Calu3 (cell line): ENCODE measurements at regions not wholly inside any gene's neighbourhood (a gene's known extent, or its start where the extent isn't known, plus 50 kb on each side); places are given as distances from the start of the nearest gene placed in this dataset.

Source experiments
- BruUV-seq: library from RNA; stranded (reverse); fragments of 400-500 nt; replicated peaks from 2 replicates; lab custom pipeline; 2021; lab: Mats Ljungman, UMichigan
- CTCF ChIA-PET: fragments of 300-600 bp; sonication (Branson Sonifier 250); formaldehyde crosslinking; loops from one replicate; lab custom pipeline; 2022; ENCODE audit warnings: antibody characterized with exemption; lab: Charles Lee
- DNase-seq: peaks from one replicate; pipeline ENCODE4 v3.0.0; 2022
- H3K27ac Mint-ChIP-seq: one replicate; pipeline ENCODE4 v1.8.0; 2022; ENCODE audit warnings: mixed read lengths; ENCODE audit not compliant: unreplicated experiment
- H3K27me3 Mint-ChIP-seq: one replicate; pipeline ENCODE4 v1.8.0; 2022; ENCODE audit warnings: mixed read lengths; ENCODE audit not compliant: unreplicated experiment
- H3K36me3 Mint-ChIP-seq: one replicate; pipeline ENCODE4 v1.8.0; 2022; ENCODE audit warnings: mild to moderate bottlenecking, moderate library complexity, mixed read lengths; ENCODE audit not compliant: insufficient read depth, unreplicated experiment
- H3K4me1 Mint-ChIP-seq: one replicate; pipeline ENCODE4 v1.8.0; 2022; ENCODE audit warnings: mild to moderate bottlenecking, low read depth, mixed read lengths; ENCODE audit not compliant: unreplicated experiment
- H3K4me3 Mint-ChIP-seq: one replicate; pipeline ENCODE4 v1.8.0; 2022; ENCODE audit warnings: mild to moderate bottlenecking, low read depth, moderate library complexity, mixed read lengths; ENCODE audit not compliant: unreplicated experiment
- H3K9me3 Mint-ChIP-seq: one replicate; pipeline ENCODE4 v1.8.0; 2022; ENCODE audit warnings: low read depth, mixed read lengths; ENCODE audit not compliant: unreplicated experiment
- CTCF ChIP-seq: fragments of 200-600 bp; IDR thresholded peaks from one replicate; pipeline ENCODE4 v1.8.0; 2022; ENCODE audit warnings: antibody characterized with exemption; ENCODE audit not compliant: unreplicated experiment
- intact Hi-C: fragments of 100-400 bp; cut with micrococcal nuclease; formaldehyde crosslinking; loops from one replicate; pipeline ENCODE4 v1.10.0; 2022; ENCODE audit not compliant: unreplicated experiment

DNA sequence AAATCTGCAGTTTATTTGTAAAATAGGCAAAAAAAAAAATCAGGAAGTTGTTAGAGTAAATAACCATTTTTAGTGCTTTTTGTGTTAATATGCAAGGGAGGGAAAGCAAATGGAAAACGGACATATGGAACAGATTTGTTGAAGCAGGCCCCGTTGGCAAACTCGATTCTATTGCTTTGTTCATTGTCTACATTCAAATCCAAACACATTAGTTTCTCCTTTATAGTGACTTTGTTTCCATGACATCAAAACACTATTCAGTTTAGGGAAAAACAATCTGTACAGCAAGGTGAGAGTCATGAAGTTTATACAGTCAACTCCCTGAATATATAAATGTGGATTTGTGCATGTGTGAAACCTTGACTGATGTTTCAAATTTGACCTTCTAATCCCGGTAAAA, 142.2 kb downstream of the FAM47A start:
- CTCF ChIA-PET: no interaction called here
- H3K27ac Mint-ChIP-seq: no peak overlapping the region
- intact Hi-C loops: no loop called here
- H3K27me3 Mint-ChIP-seq: no peaks in the 10 kb centered on the region
- no peaks in the 10 kb centered on the region for H3K4me1 Mint-ChIP-seq
- H3K36me3 Mint-ChIP-seq: no peaks in the 10 kb centered on the region
- H3K9me3 Mint-ChIP-seq: peaks cover 9% of the 10 kb centered on the region
- no TSS peak for BruUV-seq
- no peak for TF ChIP-seq CTCF
- DNase-seq: no peak
- no peak overlapping the region for H3K4me3 Mint-ChIP-seq

DNA sequence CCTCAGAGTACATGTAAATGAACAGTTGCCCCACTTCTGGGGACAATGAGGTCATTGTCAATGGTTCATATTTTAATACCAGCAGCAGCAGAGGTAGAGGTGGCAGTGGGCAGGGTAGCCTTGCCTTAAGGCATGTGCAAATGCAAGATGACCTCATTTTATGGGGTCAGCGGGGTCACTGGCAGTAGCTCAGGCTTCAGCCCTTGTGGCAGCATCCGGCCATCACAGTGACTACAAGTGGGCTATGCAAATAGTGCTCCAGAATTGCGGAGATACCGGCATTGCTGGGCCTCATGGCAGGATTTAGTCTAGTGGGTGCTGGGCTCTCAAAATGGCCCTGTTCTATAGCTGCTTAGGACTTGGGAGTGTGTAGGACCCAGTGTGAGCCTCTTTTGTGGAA, 144.7 kb downstream of the FAM47A start:
- no peaks in the 10 kb centered on the region for H3K36me3 Mint-ChIP-seq
- H3K4me3 Mint-ChIP-seq: no peak overlapping the region
- no TSS peak for BruUV-seq
- H3K27ac Mint-ChIP-seq: no peak overlapping the region
- H3K9me3 Mint-ChIP-seq: peaks cover 5% of the 10 kb centered on the region
- intact Hi-C loops: no loop called here
- no peak for TF ChIP-seq CTCF
- no peak for DNase-seq
- no peaks in the 10 kb centered on the region for H3K4me1 Mint-ChIP-seq
- no peaks in the 10 kb centered on the region for H3K27me3 Mint-ChIP-seq
- CTCF ChIA-PET: no interaction called here

DNA sequence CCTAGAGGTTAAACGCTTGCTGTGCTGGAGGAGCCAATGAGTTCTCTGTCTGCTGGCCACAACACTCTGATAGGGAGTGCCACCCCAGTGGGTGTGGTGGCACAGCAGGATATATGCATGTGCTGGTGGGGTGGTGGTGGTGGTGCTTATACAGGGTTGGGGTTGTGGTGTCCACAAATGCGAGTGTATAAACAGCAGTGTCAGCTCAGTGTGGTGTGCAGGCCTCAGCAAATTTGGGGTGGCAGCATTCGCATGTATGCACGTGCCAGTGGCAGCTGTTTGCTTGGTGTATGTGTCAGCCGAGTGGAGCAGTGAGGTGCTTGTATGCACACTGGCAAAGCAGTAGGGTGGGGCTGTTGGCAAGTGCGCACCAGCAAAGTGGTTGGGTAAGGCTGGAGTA, 157.4 kb downstream of the FAM47A start:
- H3K4me3 Mint-ChIP-seq: no peak overlapping the region
- CTCF ChIA-PET: no interaction called here
- no TSS peak for BruUV-seq
- H3K4me1 Mint-ChIP-seq: no peaks in the 10 kb centered on the region
- H3K27ac Mint-ChIP-seq: no peak overlapping the region
- no peak for DNase-seq
- H3K36me3 Mint-ChIP-seq: no peaks in the 10 kb centered on the region
- peaks cover 3% of the 10 kb centered on the region for H3K9me3 Mint-ChIP-seq
- H3K27me3 Mint-ChIP-seq: no peaks in the 10 kb centered on the region
- intact Hi-C loops: no loop called here
- no peak for TF ChIP-seq CTCF

- CTCF ChIA-PET: no interaction called here
- TF ChIP-seq CTCF: no peak
Measured at GRCh38 chrX:33970028-33970967, 161.8 kb downstream of the FAM47A start.

More at GRCh38 chrX:33970028-33970967, 161.8 kb downstream of the FAM47A start:
- no peaks in the 10 kb centered on the region for H3K36me3 Mint-ChIP-seq
- no peak for DNase-seq
- H3K27me3 Mint-ChIP-seq: no peaks in the 10 kb centered on the region
- no peak overlapping the region for H3K4me3 Mint-ChIP-seq
- no peaks in the 10 kb centered on the region for H3K4me1 Mint-ChIP-seq
- H3K9me3 Mint-ChIP-seq: no peaks in the 10 kb centered on the region
- no TSS peak for BruUV-seq
- no peak overlapping the region for H3K27ac Mint-ChIP-seq
- intact Hi-C loops: no loop called here
